ENCODE measurements at regions not wholly inside any gene's neighbourhood (a gene's known extent, or its start where the extent isn't known, plus 50 kb on each side); places are given as distances from the start of the nearest gene placed in this dataset.

DNA sequence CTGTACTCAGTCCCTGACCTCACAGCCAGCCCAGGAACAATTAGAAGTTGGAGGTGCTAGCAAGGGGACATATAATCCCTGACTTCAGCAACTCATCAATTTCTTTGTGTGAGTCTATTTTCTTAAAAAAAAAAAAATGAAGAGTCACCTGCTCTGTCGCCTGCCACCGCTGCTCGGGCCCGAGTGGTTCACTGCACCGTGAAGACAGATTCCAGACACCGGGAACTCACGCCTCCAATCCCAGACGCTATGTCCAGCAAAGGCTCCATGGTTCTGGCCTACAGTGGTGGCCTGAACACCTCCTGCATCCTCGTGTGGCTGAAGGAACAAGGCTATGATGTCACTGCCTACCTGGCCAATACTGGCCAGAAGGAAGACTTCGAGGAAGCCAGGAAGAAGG, 606.6 kb downstream of the PRELID2 start:
- TF ChIP-seq, protein P1, sequence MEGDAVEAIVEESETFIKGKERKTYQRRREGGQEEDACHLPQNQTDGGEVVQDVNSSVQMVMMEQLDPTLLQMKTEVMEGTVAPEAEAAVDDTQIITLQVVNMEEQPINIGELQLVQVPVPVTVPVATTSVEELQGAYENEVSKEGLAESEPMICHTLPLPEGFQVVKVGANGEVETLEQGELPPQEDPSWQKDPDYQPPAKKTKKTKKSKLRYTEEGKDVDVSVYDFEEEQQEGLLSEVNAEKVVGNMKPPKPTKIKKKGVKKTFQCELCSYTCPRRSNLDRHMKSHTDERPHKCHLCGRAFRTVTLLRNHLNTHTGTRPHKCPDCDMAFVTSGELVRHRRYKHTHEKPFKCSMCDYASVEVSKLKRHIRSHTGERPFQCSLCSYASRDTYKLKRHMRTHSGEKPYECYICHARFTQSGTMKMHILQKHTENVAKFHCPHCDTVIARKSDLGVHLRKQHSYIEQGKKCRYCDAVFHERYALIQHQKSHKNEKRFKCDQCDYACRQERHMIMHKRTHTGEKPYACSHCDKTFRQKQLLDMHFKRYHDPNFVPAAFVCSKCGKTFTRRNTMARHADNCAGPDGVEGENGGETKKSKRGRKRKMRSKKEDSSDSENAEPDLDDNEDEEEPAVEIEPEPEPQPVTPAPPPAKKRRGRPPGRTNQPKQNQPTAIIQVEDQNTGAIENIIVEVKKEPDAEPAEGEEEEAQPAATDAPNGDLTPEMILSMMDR (conservative IDR thresholded peaks at IDR 0.05; ENCODE audit: low read depth, low read length) = no peak
- TF ChIP-seq EZH2 (IDR thresholded peaks at IDR 0.05; ENCODE audit: borderline replicate concordance, low read depth, low read length, poor library complexity, severe bottlenecking) = no peak

Measured in A673 (cell line).